H9 (cell line): ENCODE measurements at regions not wholly inside any gene's neighbourhood (a gene's known extent, or its start where the extent isn't known, plus 50 kb on each side); places are given as distances from the start of the nearest gene placed in this dataset.

ENCODE experiments used
- DNase-seq: peaks from one replicate; pipeline ENCODE4 v3.0.0-alpha.2; 2017
- H2AFZ ChIP-seq: one replicate; pipeline ENCODE4 v1.6.1; 2013; ENCODE audit warnings: mild to moderate bottlenecking, low read length, control low read depth, moderate library complexity
- H2AK5ac ChIP-seq: 2 replicates; pipeline ENCODE4 v1.6.1; 2013; ENCODE audit warnings: low read length, control low read depth, mixed read lengths; ENCODE audit not compliant: insufficient read length
- H2BK120ac ChIP-seq: one replicate; pipeline ENCODE4 v1.6.1; 2013; ENCODE audit warnings: low read depth, mild to moderate bottlenecking, low read length, control low read depth, inconsistent platforms; ENCODE audit not compliant: poor library complexity, severe bottlenecking
- H2BK12ac ChIP-seq: 2 replicates; pipeline ENCODE4 v1.6.1; 2013; ENCODE audit warnings: low read length, control low read depth, mixed read lengths, low read depth; ENCODE audit not compliant: insufficient read length
- H2BK15ac ChIP-seq: 2 replicates; pipeline ENCODE4 v1.6.1; 2013; ENCODE audit warnings: low read depth, low read length, control low read depth
- H2BK20ac ChIP-seq: one replicate; pipeline ENCODE4 v1.6.1; 2013; ENCODE audit warnings: low read depth, mild to moderate bottlenecking, low read length, control low read depth, inconsistent platforms; ENCODE audit not compliant: poor library complexity, severe bottlenecking
- H2BK5ac ChIP-seq: 2 replicates; pipeline ENCODE4 v1.6.1; 2013; ENCODE audit warnings: low read length, control low read depth, mixed read lengths; ENCODE audit not compliant: insufficient read length
- H3K14ac ChIP-seq: 2 replicates; pipeline ENCODE4 v1.6.1; 2013; ENCODE audit warnings: low read length, control low read depth; ENCODE audit not compliant: insufficient read depth
- H3K18ac ChIP-seq: 2 replicates; pipeline ENCODE4 v1.6.1; 2013; ENCODE audit warnings: low read depth, mild to moderate bottlenecking, mixed read lengths, low read length, control low read depth; ENCODE audit not compliant: insufficient read length
- H3K23ac ChIP-seq: 2 replicates; pipeline ENCODE4 v1.6.1; 2013; ENCODE audit warnings: low read length, control low read depth, mixed read lengths, low read depth; ENCODE audit not compliant: insufficient read length
- H3K23me2 ChIP-seq: 2 replicates; pipeline ENCODE4 v1.6.1; 2013; ENCODE audit warnings: low read depth, mild to moderate bottlenecking, mixed read lengths, low read length, control low read depth; ENCODE audit not compliant: insufficient read length, poor library complexity, severe bottlenecking
- H3K27ac ChIP-seq: 2 replicates; pipeline ENCODE4 v1.5.1; 2013; ENCODE audit warnings: low read length, control low read depth, mixed read lengths, low read depth; ENCODE audit not compliant: insufficient read length
- H3K27me3 ChIP-seq: 2 replicates; pipeline ENCODE4 v1.6.1; 2013; ENCODE audit warnings: low read length, control low read depth, inconsistent platforms; ENCODE audit not compliant: insufficient read depth
- H3K4ac ChIP-seq: 2 replicates; pipeline ENCODE4 v1.6.1; 2013; ENCODE audit warnings: low read depth, mild to moderate bottlenecking, control low read depth, inconsistent platforms, low read length, moderate library complexity
- H3K4me1 ChIP-seq: 2 replicates; pipeline ENCODE4 v1.6.1; 2013; ENCODE audit warnings: low read length, control low read depth, inconsistent platforms; ENCODE audit not compliant: insufficient read depth
- H3K4me2 ChIP-seq: 2 replicates; pipeline ENCODE4 v1.6.1; 2013; ENCODE audit warnings: low read length, control low read depth, mixed read lengths; ENCODE audit not compliant: insufficient read length, insufficient read depth
- H3K56ac ChIP-seq: 2 replicates; pipeline ENCODE4 v1.6.1; 2013; ENCODE audit warnings: low read depth, mild to moderate bottlenecking, mixed read lengths, low read length, control low read depth; ENCODE audit not compliant: insufficient read length
- H3K79me1 ChIP-seq: 2 replicates; pipeline ENCODE4 v1.6.1; 2013; ENCODE audit warnings: low read depth, mild to moderate bottlenecking, moderate library complexity, low read length, control low read depth, inconsistent platforms; ENCODE audit not compliant: insufficient read depth, poor library complexity, severe bottlenecking
- H3K79me2 ChIP-seq: 2 replicates; pipeline ENCODE4 v1.6.1; 2013; ENCODE audit warnings: low read length, control low read depth, inconsistent platforms; ENCODE audit not compliant: insufficient read depth
- H3K9ac ChIP-seq: 2 replicates; pipeline ENCODE4 v1.6.1; 2013; ENCODE audit warnings: low read length, control low read depth, mixed read lengths; ENCODE audit not compliant: insufficient read length; ENCODE audit errors: extremely low read depth
- H3K9me3 ChIP-seq: one replicate; pipeline ENCODE4 v1.6.1; 2013; ENCODE audit warnings: low read depth, low read length, inconsistent platforms; ENCODE audit not compliant: control insufficient read depth
- H3T11ph ChIP-seq: one replicate; pipeline ENCODE4 v1.6.1; 2013; ENCODE audit warnings: mild to moderate bottlenecking, low read length, control low read depth, inconsistent platforms
- H4K20me1 ChIP-seq: one replicate; pipeline ENCODE4 v1.6.1; 2013; ENCODE audit not compliant: control insufficient read depth, insufficient read length, insufficient read depth
- H4K5ac ChIP-seq: 2 replicates; pipeline ENCODE4 v1.6.1; 2013; ENCODE audit warnings: low read depth, mild to moderate bottlenecking, mixed read lengths, low read length, control low read depth; ENCODE audit not compliant: insufficient read length
- H4K8ac ChIP-seq: replicated peaks from 2 replicates; pipeline ENCODE4 v1.6.1; 2013; ENCODE audit warnings: low read length, control low read depth, mixed read lengths, low read depth; ENCODE audit not compliant: insufficient read length
- H4K91ac ChIP-seq: 2 replicates; pipeline ENCODE4 v1.6.1; 2013; ENCODE audit warnings: low read depth, mild to moderate bottlenecking, moderate library complexity, mixed read lengths, low read length, control low read depth; ENCODE audit not compliant: insufficient read length
- H3K27ac Mint-ChIP-seq, 3 experiments: 2 replicates in 2 of 3; 3 replicates in 1 of 3; pipeline ENCODE4 v1.8.0; 2020 to 2021; ENCODE audit warnings: mixed read lengths in 3 of 3, mild to moderate bottlenecking in 1 of 3, moderate library complexity in 1 of 3
- H3K27me3 Mint-ChIP-seq: 2 replicates; pipeline ENCODE4 v1.8.0; 2021; ENCODE audit warnings: low read depth, mild to moderate bottlenecking, moderate library complexity, mixed read lengths
- H3K36me3 Mint-ChIP-seq, 3 experiments: 2 replicates in 2 of 3; 3 replicates in 1 of 3; pipeline ENCODE4 v1.8.0; 2020 to 2021; ENCODE audit warnings: low read depth in 3 of 3, mixed read lengths in 3 of 3; ENCODE audit not compliant: insufficient read depth in 1 of 3
- H3K4me1 Mint-ChIP-seq, 2 experiments: 2 replicates each; pipeline ENCODE4 v1.8.0; 2020; ENCODE audit warnings: mixed read lengths in 2 of 2
- H3K4me3 Mint-ChIP-seq, 2 experiments: 2 replicates in 1 of 2; 3 replicates in 1 of 2; pipeline ENCODE4 v1.8.0; 2020 to 2021; ENCODE audit warnings: mild to moderate bottlenecking in 2 of 2, mixed read lengths in 2 of 2, moderate library complexity in 1 of 2
- H3K9me3 Mint-ChIP-seq, 2 experiments: 2 replicates in 1 of 2; 3 replicates in 1 of 2; pipeline ENCODE4 v1.8.0; 2020; ENCODE audit warnings: mild to moderate bottlenecking in 2 of 2, mixed read lengths in 2 of 2, moderate library complexity in 1 of 2
- CTCF ChIP-seq: fragments of 200-600 bp; sonication (generic); conservative IDR thresholded peaks from 3 replicates; pipeline ENCODE4 v1.8.0; 2021; ENCODE audit warnings: antibody characterized with exemption, mild to moderate bottlenecking
- WGBS: extraction: QIAGEN DNeasy Blood & Tissue Kit; methylation state at CpG from one replicate; pipeline ENCODE4 v1.1.7; 2013; ENCODE audit warnings: missing lambda C conversion rate, low lambda C conversion rate, mixed read lengths; ENCODE audit not compliant: insufficient read length; ENCODE audit errors: extremely low coverage; 5-methylcytosine and 5-hydroxymethylcytosine counted together

- H3K14ac ChIP-seq: no peak overlapping the region
- no peak overlapping the region for H3K4me2 ChIP-seq
- no peak overlapping the region for H2AK5ac ChIP-seq
- H3K4me3 Mint-ChIP-seq: no peak overlapping the region
- H2BK15ac ChIP-seq: no peak overlapping the region
- H3K9ac ChIP-seq: no peak overlapping the region
- no peak overlapping the region for H2BK12ac ChIP-seq
- H3K9me3 ChIP-seq: no peaks in the 10 kb centered on the region
- H2AFZ ChIP-seq: no peak overlapping the region
- no peak overlapping the region for H2BK5ac ChIP-seq
- no peak overlapping the region for H3K18ac ChIP-seq
- H3K27me3 ChIP-seq: no peaks in the 10 kb centered on the region
- peaks cover 13 to 15% of the 10 kb centered on the region in 2 experiments for H3K4me1 Mint-ChIP-seq
- WGBS: no CpG with 5 or more reads among the region's 5 CpGs
- no peak overlapping the region for H3K27ac ChIP-seq
- no peak overlapping the region for H2BK120ac ChIP-seq
- no peaks in the 10 kb centered on the region; a peak in 1 of 5 replicates for H3K9me3 Mint-ChIP-seq
- H3K23ac ChIP-seq: no peak overlapping the region
- no peak overlapping the region for H4K91ac ChIP-seq
- no peak overlapping the region for H3K4ac ChIP-seq
- no peak overlapping the region for H4K8ac ChIP-seq
- H3K36me3 Mint-ChIP-seq: no peaks in the 10 kb centered on the region; a peak in 1 of 7 replicates
- no peaks in the 10 kb centered on the region for H4K20me1 ChIP-seq
- H3K27me3 Mint-ChIP-seq: no peaks in the 10 kb centered on the region
- H3K23me2 ChIP-seq: no peaks in the 10 kb centered on the region
- H4K5ac ChIP-seq: no peak overlapping the region
- peaks cover 4% of the 10 kb centered on the region for H3K4me1 ChIP-seq
- no peak for DNase-seq
- TF ChIP-seq CTCF: no peak
- no peaks in the 10 kb centered on the region for H3K79me2 ChIP-seq
- H3K56ac ChIP-seq: no peak overlapping the region
- H2BK20ac ChIP-seq: no peak overlapping the region
- no peak overlapping the region for H3T11ph ChIP-seq
- H3K79me1 ChIP-seq: no peaks in the 10 kb centered on the region
- no peak overlapping the region for H3K27ac Mint-ChIP-seq
Observed at GRCh38 chr10:29081231-29081630, 207.6 kb upstream of the LYZL1 start.
